ENCODE measurements at regions not wholly inside any gene's neighbourhood (a gene's known extent, or its start where the extent isn't known, plus 50 kb on each side); places are given as distances from the start of the nearest gene placed in this dataset.

DNA sequence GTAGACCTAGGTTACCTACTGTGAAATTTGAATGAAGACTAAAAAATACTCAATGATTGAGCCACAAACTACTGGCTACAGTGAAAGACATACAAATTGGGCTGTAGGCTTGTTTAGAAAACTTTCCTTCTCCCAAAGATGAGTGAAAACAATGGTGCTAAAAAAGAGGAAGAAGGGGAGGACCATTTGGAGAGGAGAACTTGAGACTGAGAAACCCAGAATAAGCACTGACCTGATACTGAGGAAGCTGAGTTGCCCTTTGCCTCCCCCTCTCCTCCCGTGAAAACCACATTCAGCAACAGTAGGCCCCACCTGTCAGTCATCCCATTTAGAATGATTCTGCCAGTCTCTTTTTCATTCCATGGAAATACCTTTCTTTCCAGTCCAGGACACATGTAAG is 484.0 kb upstream of the TGFBR2 start:
- no peak for FAIRE-seq

DNA sequence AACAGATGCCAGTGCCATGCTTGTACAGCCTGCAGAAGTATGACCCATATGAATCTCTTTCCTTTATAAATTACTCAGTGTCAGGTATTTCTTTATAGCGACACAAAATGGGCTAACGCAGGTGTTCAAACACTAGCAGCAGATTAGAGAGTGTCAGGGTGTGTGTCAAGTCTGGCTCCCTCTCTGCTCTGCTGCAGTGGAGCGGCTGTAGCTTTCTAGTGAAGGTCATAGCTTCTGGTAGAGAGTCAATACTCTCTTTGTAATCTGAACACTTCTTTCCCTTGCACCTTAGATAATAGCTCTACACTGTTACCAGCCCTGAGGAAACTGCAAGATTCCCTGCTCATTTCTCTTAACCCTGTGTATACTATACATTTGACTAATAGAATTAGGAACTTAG is 483.2 kb upstream of the TGFBR2 start:
- no peak for FAIRE-seq

DNA sequence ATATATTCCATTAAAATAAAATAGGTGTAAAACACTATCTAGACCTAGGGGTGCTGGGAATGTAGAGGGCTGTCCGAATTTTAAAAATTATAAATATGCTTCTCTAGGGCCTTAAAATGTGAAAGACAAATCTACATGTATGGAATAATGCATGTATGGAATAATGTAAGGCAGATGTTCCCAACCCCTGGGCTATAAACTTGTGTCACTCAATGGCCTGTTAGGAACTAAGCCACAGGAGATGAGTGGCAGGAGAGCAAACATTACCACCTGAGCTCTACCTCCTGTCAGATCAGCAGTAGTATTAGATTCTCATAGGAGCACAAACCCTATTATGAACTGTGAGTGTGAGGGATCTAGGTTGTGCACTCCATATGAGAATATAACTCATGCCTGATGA is 482.6 kb upstream of the TGFBR2 start:
- no peak for FAIRE-seq

DNA sequence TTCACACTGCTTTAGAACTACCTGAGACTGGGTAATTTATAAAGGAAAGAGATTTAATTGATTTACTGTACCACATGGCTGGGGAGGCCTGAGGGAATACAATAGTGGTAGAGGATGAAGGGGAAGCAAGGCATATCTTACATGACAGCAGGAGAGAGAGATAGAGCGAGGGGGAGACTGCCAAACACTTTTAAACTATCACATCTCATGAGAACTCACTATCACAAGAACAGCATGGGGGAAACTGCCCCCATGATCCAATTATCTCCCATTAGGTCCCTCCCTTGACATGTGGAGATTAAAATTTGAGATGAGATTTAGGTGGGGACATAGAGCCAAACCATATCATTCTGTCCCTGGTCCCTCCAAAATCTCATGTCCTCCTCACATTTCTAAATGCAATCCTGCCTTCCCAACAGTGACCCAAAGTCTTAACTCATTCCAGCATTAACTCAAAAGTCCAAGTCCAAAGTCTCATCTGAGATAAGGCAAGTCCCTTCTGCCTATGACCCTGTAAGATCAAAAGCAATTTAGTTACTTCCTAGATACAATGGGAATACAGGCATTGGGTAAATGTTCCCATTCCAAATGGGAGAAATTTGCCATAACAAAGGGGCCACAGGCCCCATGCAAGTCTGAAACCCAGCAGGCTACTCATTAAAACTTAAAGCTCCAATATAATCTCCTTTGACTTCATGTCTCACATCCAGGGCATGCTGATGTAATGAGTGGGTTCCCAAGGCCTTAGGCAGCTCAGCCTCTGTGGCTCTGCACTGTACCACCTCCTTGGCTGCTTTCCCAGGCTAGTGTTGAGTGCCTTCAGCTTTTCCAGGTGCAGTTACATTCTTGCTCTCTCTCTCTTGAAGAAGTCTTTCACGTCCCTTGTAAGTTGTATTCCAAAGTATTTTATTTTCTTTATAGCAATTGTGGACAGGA is 481.7 kb upstream of the TGFBR2 start:
- FAIRE-seq: no peak

DNA sequence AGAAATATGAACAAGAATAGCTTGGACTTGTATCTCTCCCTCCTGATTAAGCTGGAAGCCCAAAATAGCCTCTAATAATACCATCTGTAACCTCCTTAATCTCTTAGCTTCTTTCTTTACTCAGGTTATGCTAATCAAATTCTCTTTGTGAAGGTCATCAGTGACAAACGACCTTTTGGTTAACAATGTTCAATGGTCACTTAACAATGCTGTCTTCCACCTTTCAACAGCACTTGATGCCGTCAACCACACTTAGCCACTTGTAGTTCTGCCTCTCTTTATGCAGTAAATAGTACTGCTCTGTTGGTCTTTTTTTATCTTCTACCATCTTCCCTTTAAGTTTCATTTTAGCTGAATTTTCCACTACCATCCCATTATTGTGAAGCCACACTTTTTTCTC is 476.6 kb upstream of the TGFBR2 start:
- no peak for FAIRE-seq

DNA sequence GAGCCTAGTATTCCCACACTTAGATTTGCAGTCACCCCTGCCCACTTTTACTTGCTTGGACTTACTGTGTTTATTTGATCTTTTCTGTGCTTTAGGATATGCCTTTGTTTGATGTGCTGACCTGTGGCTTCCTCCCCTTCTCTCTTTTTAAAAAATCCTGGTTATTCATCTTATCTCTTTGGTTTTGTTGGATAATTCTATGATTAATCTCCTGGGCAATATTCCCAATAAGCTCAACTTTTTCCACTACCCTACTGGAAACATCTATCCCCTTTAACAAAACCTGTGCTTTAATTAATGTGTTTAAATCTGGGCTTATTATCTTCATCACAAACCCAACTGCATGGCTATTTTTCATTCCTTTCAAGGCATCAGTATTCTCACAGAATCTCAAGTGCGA is 476.0 kb upstream of the TGFBR2 start:
- no peak for FAIRE-seq

DNA sequence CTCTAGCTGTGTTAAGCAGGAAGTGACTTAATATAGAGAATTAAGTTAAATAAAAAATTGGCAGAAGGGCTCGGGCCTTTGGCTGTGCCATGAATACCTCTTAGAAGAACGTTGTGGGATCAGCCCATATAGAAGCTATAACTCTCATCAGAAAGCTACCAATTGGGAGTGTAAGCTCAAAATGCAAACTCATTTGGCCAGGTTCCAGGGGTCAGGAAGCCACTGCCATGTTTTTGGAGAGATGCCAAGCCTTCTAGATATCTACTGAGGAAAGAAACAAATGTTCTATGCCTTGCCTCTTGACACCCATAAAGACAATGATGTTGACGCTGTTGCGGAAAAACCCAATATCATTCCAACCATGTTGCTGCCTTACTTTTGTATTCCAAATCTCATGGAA is 475.2 kb upstream of the TGFBR2 start:
- FAIRE-seq: no peak

DNA sequence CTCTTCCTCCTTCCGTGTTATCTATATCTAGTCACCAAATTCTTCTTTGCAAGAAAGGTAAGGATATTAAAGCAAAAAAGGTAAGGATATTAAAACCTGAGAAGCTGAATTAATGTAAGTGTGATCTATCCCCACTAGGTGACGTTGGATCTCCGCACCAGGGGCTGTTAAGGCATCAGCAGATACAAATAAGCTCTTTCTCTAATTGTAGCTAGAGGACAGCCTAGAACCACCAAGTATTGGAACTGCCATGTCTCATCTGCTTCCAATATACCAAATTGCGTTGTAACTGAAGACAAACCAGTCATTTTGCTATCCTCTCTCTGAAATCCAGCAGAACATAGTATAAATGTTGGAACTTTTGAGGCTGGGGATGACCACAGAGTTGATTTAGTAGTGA is 471.2 kb upstream of the TGFBR2 start:
- no peak for FAIRE-seq

DNA sequence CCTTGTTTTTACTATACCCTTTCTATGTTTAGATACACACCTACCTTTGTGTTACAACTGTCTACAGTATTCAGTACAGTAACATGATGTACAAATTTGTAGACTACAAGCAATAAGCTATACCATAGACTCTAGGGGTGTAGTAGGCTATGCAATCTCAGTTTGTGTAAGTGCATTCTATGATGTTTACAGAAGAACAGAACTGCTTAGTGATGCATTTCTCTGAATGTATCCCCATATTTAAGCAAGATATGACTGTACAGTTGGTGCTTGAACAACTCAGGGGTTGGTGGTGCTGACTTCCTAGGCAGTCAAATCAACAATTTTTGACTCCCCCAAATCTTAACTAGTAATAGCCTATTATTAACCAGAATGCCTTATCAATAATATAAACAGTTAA is 467.1 kb upstream of the TGFBR2 start:
- no peak for FAIRE-seq

DNA sequence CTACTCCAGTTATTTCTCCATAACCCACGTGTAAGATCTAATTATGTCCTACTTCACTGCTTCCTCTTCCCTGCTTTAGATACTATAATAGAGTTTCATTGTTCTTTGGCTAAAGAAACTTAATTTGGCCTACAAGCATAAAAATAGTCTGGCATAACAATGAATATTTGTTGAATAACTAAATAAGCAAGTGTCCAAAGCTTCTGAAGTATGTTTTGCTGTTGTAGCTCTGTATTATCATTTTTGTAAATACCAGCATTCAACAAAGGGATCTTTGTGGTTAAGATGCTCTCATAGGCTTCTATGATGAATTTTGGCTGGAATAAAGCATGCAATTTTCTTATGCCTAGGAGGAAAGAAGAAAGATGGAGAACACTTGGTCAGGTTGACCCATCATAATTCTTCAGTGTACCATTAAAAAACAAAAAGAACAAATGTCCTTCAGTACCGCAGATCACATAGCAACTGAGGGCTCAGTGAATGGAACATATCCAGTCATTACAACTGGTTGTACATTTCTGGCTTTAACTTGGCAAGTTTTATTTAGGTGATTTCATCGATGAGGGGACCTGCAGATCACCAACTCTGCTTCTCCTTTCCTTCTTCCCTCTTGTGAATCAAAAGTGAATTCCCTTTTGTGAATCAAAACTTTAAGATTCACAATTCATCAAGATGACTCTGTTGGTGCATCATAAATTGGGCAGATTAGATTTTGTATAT is 465.9 kb upstream of the TGFBR2 start:
- FAIRE-seq: no peak

DNA sequence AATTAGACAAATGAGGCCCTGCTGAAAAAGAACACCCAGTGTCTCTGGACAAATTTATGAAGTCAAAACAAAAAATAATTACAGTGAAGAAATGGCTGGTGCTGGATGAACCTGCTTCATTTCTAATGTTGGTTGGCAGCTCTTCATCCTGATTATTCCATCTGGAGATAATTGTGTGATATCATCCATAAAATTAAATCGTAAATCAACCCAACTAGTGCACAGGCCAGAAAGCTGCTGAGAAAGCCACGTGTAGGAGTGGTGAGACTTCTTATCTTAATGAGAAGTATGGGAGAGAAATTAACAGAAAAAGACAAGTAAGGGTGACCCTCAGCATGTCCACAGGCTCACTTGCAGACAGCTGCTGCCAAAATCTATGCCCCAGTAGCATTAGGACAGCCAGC is 465.2 kb upstream of the TGFBR2 start:
- no peak for FAIRE-seq

DNA sequence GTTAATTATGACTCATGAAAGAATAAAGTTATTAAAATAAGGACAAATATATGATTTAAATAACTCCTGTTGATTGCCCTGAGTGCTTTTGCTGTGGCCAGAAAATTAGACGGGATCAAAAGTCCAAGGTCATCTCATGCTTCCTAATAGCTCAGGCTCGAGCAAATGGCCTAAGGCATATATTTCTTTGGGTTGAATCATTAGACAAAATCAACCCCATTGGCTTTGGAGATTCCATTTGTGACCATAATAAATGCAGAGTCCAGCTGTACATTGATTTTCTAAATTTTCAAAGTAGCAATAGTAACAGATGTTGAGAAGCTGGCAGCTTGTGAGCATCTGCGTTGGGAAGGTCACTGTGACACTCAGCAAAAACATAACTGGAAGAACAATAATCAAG is 464.5 kb upstream of the TGFBR2 start:
- FAIRE-seq: no peak

DNA sequence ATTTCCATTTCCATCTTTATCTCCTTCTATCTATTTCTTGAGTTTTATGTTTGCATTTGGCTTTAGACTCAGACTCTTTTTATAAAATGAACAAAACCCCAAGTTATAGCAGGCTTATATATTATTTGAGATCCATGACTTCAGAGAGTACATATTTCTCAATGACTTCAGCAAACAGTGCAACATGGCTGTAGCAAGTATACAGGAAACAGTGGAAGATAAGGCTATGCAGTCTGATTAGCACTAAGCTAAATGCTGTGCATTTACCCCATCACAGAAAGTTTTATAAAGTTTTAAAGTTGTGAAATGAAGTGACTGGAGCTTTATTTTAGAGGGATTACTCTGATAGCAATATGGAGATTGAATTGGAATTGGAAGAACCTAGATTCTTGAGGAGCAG is 463.5 kb upstream of the TGFBR2 start:
- no peak for FAIRE-seq

DNA sequence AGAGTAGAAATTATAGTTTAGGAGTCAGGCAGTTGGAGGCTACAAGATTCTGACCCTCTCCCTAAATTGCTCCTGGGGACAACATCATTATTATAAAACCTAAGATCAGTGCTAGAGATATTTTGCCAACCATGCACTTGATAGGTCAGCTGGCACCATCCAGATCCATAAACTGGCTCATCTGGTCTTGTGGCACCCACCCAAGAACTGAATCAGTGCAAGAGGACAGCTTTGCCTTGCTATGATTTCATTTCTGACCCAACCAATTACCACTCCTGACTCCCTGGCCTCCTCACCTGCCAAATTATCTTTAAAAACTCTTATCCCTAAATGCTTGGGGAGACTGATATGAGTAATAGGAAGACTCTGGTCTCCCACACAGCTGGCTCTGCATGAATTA is 461.1 kb upstream of the TGFBR2 start:
- no peak for FAIRE-seq

DNA sequence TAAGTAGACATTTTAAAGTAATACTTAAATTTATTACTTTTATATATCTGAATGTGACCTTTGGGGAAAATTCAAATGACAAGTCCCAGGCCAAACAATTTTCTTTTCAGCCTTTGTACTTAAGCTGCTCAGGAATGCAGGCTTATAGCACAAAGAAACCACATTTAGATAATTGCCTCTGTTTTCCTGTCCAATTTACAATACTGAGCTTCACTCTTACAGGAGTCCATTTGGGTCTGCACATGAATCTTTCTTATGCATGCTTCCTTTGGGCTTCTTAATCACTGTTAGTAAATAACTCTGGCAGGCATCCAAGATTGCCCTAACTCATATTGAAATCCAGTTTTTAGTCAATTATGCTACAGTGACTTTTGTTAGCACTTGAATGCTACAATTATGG is 459.4 kb upstream of the TGFBR2 start:
- FAIRE-seq: no peak

DNA sequence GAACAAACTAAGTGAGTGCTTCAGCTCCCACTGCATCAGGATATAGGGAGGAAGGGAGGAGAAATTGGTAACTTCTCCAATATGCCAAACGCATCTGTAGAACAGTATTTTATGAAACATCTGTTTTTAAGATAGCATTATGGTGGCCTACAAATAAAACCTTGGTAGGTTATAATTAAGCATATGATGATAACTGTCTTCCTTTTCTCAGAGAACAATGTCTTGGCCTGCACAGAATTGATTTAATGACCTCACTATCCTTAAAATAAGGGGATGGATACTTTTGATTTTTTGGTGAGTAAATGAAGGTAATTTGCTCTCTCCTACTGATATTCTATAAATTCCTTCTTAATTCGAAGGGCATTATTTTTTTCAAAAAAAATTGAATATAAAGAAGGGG is 451.5 kb upstream of the TGFBR2 start:
- no peak for FAIRE-seq

DNA sequence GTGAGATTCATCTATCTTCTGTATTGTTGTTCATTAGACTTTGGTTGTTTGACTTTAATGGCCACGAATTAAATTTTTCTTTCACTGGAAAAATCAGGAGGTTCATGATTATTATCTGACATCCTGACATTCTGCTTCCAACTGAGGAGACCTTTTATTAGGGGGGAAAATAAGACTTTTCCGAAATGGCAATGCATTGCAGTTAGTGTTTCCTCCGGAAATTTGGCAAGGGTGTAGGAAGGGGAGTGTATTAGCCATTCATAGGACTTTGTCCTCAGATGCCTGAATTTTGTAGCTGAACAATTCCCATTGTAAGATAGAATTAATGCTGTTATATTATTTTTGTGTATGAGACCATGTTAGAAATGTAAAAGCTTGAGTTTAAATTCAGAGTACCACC is 450.6 kb upstream of the TGFBR2 start:
- FAIRE-seq: no peak

DNA sequence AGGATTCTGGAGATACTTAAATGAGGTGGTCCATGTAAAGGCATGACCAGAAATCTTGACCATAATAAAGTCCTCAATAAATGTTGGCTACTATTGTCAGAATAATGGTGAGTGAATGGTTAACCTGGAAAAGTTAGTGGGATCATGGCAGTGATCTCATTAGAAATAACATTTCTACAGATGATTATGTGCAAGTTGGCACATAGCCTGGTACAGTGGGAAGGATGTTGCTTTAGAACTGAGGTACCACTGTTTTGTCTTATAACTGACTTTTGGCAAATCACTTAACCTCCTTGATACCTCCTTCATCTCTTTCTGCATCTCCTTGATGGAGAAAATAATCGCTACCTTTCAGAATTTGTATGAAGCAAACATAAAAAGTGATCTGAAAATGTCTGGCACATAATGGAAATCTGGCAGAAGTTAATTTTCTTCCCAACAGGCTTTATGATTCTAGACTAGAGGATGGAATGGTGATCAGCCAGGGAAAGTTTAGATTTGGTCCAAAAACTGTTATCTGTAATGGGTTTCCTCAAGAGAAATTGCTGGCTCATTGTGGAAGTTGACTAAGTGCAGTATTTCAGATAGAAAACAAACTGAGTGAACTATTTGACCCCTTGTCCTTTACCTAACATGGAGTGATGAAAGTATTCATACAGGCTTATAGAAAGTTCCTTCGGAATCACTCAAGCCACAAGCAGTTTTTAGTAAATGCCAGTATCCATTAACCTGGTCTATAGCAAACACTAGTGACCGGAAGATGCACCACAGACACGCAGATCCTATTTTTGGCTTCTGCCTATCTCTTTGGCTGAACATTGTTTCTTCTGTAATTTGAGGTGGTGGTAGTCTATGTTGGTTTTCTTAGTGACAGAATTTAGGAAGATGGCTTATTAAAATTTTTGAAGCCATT is 449.6 kb upstream of the TGFBR2 start:
- FAIRE-seq: no peak

DNA sequence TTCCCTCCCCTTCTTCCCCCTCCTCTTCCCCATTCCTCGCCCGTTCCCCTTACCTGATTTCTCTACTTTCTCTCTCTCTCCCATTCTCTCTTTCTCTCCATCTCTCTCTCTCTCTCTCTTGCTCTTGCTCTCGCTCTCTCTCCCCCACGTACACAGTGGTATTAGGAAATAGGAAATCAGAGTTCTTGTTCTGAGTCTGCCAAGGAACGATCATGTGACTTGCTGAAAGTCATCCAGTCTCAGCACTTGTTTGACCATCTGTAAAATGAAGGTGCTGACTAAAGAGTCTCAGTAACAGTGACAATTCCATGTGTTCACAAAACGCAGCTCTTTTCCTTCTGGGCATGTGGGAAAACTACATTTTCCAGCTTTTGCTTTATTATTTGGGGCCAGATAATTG is 445.0 kb upstream of the TGFBR2 start:
- FAIRE-seq: no peak

DNA sequence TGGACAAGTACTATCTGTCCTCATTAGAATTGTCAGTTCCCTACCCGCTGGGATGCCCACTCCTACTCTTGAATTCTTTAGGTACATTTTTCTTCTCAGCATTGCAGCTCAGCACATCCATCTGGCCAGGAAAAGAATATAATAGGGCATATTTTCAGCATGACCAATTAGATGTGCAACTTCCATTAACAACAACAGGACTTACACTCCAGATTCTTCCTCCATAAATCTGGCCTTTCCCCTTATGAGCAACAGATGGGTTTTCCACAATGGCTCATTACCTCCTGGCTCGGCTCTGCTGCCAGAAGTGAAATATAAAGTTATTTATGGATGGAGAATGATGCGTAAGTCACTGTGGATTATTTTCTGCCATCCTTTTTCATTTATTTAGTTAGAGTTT is 443.8 kb upstream of the TGFBR2 start:
- FAIRE-seq: no peak

DNA sequence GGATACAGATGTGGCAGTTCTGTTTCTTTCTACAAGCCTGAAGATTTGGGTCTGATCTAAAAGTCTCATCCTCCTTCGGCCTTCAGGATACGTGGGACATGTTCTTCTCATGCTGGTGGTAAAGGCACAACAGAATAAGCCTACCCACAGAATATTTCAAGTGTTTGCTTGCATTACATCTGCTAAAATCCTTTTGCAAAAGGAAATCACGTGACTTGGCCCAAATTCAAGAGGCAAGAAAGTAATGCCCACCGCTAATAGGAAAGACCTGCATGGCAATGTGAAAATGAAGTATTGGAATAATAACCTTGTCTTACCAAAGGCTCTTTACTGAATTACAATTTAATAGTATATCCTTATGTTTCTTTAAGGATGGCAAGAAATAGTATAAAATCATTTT is 439.9 kb upstream of the TGFBR2 start:
- FAIRE-seq: no peak

DNA sequence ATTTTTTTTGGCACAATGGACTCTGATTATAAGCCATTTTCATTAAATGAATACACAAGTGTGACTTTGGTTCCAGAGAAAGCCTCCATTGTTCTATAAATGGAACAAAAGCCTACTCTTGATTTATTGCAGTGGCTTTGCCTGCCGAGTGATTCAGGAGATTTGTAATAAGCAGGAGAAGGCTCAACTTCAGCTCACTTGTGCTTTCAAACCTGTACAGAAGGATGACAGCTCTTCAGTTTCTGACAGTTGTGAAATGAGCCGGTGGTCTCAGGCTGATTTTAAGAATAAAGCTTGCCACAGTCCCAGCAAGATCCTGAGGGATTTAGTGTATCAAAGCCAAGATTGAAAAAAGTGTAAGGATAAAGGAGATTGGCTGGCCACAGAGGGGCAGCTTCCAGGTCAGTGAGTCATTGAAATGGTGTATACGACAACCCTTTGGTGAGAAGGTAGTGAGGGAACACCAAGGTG is 438.8 kb upstream of the TGFBR2 start:
- no peak for FAIRE-seq

DNA sequence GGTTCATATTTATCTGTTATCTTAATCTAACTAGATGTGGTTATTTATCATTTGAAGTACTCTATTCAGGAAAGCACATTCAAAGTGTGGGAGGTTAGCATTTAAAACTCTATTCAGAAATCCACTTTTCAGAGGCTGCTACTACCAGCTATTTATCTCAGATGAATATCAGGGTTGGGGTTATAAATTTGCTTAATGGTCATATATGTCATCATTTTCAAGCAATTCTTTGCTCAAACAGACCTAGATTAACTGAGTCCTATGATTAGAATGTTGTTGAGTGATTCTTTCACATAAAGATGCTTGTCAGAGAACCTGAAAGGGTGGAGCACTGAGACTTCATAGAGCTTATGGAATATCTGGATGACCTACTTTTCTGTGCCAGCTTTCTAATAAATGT is 436.9 kb upstream of the TGFBR2 start:
- no peak for FAIRE-seq

All from endometrium (tissue), 2 donors.